VCaP (cell line): ENCODE measurements at regions not wholly inside any gene's neighbourhood (a gene's known extent, or its start where the extent isn't known, plus 50 kb on each side); places are given as distances from the start of the nearest gene placed in this dataset.

ENCODE experiments used
- H3K27ac ChIP-seq: fragments of 450-650 bp; 2 replicates; pipeline ENCODE4 v1.5.1; 2017
- CTCF ChIP-seq: fragments of 450-650 bp; conservative IDR thresholded peaks from 2 replicates; pipeline ENCODE4 v1.5.1; 2017; ENCODE audit warnings: mild to moderate bottlenecking, moderate library complexity

GRCh38 chr9:73026375-73026774, 73.5 kb upstream of the ALDH1A1 start:
- no peak for TF ChIP-seq CTCF
- H3K27ac ChIP-seq: no peak overlapping the region

- no peak overlapping the region for H3K27ac ChIP-seq
- TF ChIP-seq CTCF: no peak
Observed at GRCh38 chr9:73024601-73025034, 71.8 kb upstream of the ALDH1A1 start.

GRCh38 chr9:73023025-73023541, 70.2 kb upstream of the ALDH1A1 start:
- TF ChIP-seq CTCF: peak; percentile 90
- no peak overlapping the region for H3K27ac ChIP-seq

- H3K27ac ChIP-seq: no peak overlapping the region
- no peak for TF ChIP-seq CTCF
Observed at GRCh38 chr9:73022353-73022752, 69.5 kb upstream of the ALDH1A1 start.

- no peak for TF ChIP-seq CTCF
- no peak overlapping the region for H3K27ac ChIP-seq
Observed at GRCh38 chr9:73020877-73021276, 68.0 kb upstream of the ALDH1A1 start.

- TF ChIP-seq CTCF: no peak
- H3K27ac ChIP-seq: no peak overlapping the region
Observed at GRCh38 chr9:73014011-73014410, 61.2 kb upstream of the ALDH1A1 start.

- no peak for TF ChIP-seq CTCF
- no peak overlapping the region for H3K27ac ChIP-seq
Observed at GRCh38 chr9:73011956-73012355, 59.1 kb upstream of the ALDH1A1 start.
